ENCODE measurements at regions not wholly inside any gene's neighbourhood (a gene's known extent, or its start where the extent isn't known, plus 50 kb on each side); places are given as distances from the start of the nearest gene placed in this dataset.

DNA sequence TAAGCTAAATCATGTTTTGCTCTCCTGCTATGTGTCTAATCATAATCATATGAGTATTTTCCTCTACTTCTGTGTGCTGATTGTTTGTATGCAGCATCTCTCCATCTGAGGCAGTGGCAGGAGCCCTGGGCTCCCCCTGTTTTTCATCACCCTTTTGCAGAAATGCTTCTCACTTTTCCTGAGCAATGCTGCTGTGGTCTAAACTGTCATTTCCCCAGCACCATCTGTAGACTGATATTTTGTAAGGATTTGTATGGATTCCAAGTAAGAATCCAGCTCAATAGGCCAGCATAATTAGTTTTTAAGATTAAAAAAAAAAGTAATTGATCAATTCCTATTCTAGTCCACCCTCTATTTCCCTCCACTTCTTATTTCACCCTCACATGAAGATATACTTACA is 257.0 kb upstream of the CPHXL start (continued):
- no peak for TF ChIP-seq DMTF1 (CRISPR knock-in tag; IDR thresholded peaks at IDR 0.05)

DNA sequence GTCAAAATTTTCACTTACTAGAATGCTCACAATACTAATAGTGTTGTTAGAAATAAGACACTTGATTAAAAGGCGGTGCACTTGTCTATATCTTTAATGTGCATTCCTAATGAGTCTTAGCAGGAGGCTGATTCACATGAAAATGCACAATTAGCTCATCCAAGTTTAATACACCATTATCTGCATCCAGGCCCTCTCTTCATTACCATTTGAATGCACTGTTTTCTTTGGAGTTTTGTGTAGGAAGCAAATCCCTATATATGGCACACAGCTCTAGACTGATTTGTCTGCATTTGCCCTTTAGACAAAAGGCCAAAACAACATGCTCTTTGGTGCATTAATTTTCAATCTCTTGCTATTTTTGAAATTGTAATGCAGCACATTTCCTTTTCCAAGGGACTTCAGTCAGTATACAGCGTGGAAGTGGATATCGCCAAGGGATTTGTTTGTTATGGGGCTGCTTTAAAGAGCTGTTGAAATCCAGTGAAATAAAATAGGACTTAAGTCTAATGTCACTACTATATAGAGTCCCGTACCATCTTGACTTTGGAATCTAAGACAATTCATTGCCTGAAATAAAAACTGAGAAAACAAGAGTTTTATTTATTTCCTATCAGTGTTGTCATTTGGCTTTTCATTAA is 257.6 kb upstream of the CPHXL start:
- Histone ChIP-seq H3K27ac (ENCODE audit: extremely low read length, insufficient read depth, low read length) (no peak overlapping the region), H3K9me3 (ENCODE audit: low read length) (no peaks in the 10 kb centered on the region), H3K79me2 (ENCODE audit: insufficient read depth, low read length) (no peaks in the 10 kb centered on the region), H3K27me3 (ENCODE audit: control insufficient read depth in 1 of 2, insufficient read depth in 2 of 2, low read length in 2 of 2) (no peaks in the 10 kb centered on the region), H3K4me1 (ENCODE audit: insufficient read depth, low read length) (no peaks in the 10 kb centered on the region), H3K9ac (ENCODE audit: insufficient read depth, low read depth, low read length) (no peak overlapping the region), H3K4me2 (ENCODE audit: low read depth, low read length) (no peak overlapping the region), H4K20me1 (ENCODE audit: insufficient read depth, low read length) (no peaks in the 10 kb centered on the region), H3K4me3 (replicated peaks in 1 of 3; ENCODE audit: insufficient read depth in 1 of 3, low read depth in 2 of 3, low read length in 3 of 3) (no peak overlapping the region), H3K36me3 (replicated peaks in 1 of 2; ENCODE audit: control insufficient read depth in 1 of 2, insufficient read depth in 2 of 2, low read length in 2 of 2) (no peaks in the 10 kb centered on the region), H2AFZ (ENCODE audit: low read length) (no peak overlapping the region)
- DNase-seq (ENCODE audit: low spot score) (no peak), FAIRE-seq (no peak), ATAC-seq (no peak)
- intact Hi-C loops (cut with micrococcal nuclease; ENCODE audit: unreplicated experiment), result no loop called here
- POLR2A ChIA-PET, result no interaction called here
- CTCF ChIA-PET (ENCODE audit: low intra/inter-chr PET ratio, low total read pairs), result no interaction called here
- in situ Hi-C loops (cut with HindIII; ENCODE audit: extremely low pct_ligation_motif_present, low pct_unique_long_range_greater_than_20kb), result no loop called here
- 11% methylated on average over 4 of the region's 4 CpGs for WGBS (ENCODE audit: low lambda C conversion rate)
- no TSS peak for BruUV-seq (replicated peaks)
- no peak for TF ChIP-seq KIAA2018 (CRISPR knock-in tag; IDR thresholded peaks at IDR 0.05; ENCODE audit: borderline replicate concordance)
- TF ChIP-seq NFRKB (IDR thresholded peaks at IDR 0.05), result no peak
- TF ChIP-seq, protein P1, sequence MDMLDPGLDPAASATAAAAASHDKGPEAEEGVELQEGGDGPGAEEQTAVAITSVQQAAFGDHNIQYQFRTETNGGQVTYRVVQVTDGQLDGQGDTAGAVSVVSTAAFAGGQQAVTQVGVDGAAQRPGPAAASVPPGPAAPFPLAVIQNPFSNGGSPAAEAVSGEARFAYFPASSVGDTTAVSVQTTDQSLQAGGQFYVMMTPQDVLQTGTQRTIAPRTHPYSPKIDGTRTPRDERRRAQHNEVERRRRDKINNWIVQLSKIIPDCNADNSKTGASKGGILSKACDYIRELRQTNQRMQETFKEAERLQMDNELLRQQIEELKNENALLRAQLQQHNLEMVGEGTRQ (IDR thresholded peaks at IDR 0.05; ENCODE audit: low read depth, low read length), result no peak
- TF ChIP-seq, protein P1 (CRISPR knock-in tag; IDR thresholded peaks at IDR 0.05; ENCODE audit: borderline replicate concordance), result no peak
- no peak for TF ChIP-seq FLYWCH1 (CRISPR knock-in tag; IDR thresholded peaks at IDR 0.05)
- no peak for TF ChIP-seq NR2F2 (IDR thresholded peaks at IDR 0.05; ENCODE audit: borderline replicate concordance, low read depth)
- TF ChIP-seq ZNF550 (CRISPR knock-in tag; IDR thresholded peaks at IDR 0.05; ENCODE audit: borderline replicate concordance), result no peak
- no peak for TF ChIP-seq DNMT3B (CRISPR knock-in tag; conservative IDR thresholded peaks at IDR 0.05)
- TF ChIP-seq ZNF75D (CRISPR knock-in tag; IDR thresholded peaks at IDR 0.05; ENCODE audit: borderline replicate concordance), result no peak
- no peak for TF ChIP-seq TAF1 (CRISPR knock-in tag; IDR thresholded peaks at IDR 0.05)

Data from HepG2 (cell line).